ENCODE measurements at regions not wholly inside any gene's neighbourhood (a gene's known extent, or its start where the extent isn't known, plus 50 kb on each side); places are given as distances from the start of the nearest gene placed in this dataset.

DNA sequence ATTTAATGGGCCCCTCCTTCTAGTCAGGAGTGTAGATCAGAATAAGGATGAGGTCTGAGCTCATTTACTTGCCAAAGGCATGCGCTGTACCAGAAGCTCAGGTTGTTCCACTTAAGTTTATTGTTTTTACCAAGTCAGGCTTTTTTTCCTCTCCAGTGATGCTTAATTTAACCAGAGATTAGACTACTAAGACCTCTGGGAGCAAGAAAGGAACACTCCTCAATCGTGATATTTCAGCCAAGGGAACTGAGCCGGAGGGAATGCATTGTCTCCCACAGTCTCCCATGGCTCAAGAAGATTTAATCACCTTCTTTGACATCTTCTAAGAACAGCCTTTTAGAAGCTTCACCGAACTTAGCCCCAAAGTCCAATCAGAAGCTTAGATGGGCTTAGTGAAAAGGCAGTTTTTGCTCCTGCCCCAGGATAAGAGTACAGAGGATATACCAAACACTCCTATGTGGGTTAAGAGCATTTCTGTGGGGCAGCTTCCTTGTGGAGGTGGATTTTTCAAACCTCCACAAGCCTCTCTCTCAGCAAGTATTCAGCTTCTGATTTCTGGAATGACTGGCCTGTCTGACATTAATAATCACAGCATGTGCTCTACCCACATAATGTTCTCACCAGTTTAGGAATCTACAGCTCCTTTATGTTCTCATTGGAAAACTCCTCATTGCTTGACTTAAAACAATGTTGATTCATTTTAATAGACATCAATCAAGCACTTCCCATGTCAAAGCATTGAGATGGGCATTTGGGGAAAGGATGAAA lies 322.7 kb downstream of the SUCLA2 start:
- TF ChIP-seq ZFX (IDR thresholded peaks at IDR 0.05; ENCODE audit: borderline replicate concordance) = no peak
- TF ChIP-seq, protein P1, sequence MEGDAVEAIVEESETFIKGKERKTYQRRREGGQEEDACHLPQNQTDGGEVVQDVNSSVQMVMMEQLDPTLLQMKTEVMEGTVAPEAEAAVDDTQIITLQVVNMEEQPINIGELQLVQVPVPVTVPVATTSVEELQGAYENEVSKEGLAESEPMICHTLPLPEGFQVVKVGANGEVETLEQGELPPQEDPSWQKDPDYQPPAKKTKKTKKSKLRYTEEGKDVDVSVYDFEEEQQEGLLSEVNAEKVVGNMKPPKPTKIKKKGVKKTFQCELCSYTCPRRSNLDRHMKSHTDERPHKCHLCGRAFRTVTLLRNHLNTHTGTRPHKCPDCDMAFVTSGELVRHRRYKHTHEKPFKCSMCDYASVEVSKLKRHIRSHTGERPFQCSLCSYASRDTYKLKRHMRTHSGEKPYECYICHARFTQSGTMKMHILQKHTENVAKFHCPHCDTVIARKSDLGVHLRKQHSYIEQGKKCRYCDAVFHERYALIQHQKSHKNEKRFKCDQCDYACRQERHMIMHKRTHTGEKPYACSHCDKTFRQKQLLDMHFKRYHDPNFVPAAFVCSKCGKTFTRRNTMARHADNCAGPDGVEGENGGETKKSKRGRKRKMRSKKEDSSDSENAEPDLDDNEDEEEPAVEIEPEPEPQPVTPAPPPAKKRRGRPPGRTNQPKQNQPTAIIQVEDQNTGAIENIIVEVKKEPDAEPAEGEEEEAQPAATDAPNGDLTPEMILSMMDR (IDR thresholded peaks at IDR 0.05) = no peak
- H3K27ac ChIP-seq = no peak overlapping the region

- TF ChIP-seq ZFX (IDR thresholded peaks at IDR 0.05; ENCODE audit: borderline replicate concordance) = no peak
- TF ChIP-seq, protein P1 (IDR thresholded peaks at IDR 0.05) = no peak
Observed at GRCh38 chr13:47675871-47676270, 325.2 kb downstream of the SUCLA2 start.

DNA sequence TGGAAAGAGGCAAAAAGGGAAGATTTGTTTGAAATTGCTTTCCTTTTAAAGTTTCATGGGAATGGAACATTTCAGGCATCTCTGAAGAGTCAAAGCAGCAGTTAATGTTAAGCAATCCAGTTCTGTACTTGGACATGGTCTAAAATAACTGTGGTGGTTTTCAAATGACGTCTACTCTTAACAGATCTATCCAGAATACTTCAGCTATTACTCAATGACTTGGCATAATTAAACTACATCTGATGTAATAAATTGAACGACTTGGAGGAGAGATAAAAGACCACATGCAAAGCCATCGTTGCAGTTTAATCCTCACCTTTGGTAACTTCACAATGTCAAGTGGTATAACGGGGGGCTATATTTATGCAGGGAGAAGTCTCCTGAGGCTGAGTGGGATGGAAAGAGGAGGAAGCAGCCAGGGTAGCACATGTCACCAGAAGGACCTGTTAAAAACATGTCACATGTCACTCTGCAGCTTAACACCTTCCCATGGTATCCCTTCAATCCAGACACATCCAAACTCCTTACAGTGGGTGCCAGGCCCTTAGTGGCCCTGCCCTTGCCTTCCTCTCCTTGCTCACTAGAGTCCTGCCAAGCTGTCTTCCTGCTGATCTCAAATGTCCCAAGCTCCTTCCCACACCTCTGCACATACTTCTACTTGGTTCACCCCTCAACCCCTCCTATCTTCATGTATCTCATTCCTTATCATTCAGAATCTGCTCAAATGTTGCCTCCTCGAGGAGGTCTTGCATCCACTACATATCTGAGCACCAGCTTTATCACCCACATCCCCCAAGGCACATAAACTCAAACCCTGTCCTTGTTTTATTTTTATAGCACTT lies 327.8 kb downstream of the SUCLA2 start:
- TF ChIP-seq, protein P1 (IDR thresholded peaks at IDR 0.05) = no peak
- TF ChIP-seq ZFX (IDR thresholded peaks at IDR 0.05; ENCODE audit: borderline replicate concordance) = no peak
- no peak overlapping the region for H3K27ac ChIP-seq

More at GRCh38 chr13:47675871-47676270, 325.2 kb downstream of the SUCLA2 start:
- H3K27ac ChIP-seq = no peak overlapping the region

GRCh38 chr13:47672245-47673008 lies 328.6 kb downstream of the SUCLA2 start:
- H3K27ac ChIP-seq = no peak overlapping the region
- no peak for TF ChIP-seq ZFX (IDR thresholded peaks at IDR 0.05; ENCODE audit: borderline replicate concordance)
- TF ChIP-seq, protein P1 (IDR thresholded peaks at IDR 0.05) = no peak

GRCh38 chr13:47671776-47672175 lies 329.3 kb downstream of the SUCLA2 start:
- no peak overlapping the region for H3K27ac ChIP-seq
- TF ChIP-seq, protein P1 (IDR thresholded peaks at IDR 0.05) = no peak
- no peak for TF ChIP-seq ZFX (IDR thresholded peaks at IDR 0.05; ENCODE audit: borderline replicate concordance)

GRCh38 chr13:47665043-47665442 lies 336.0 kb downstream of the SUCLA2 start:
- no peak for TF ChIP-seq ZFX (IDR thresholded peaks at IDR 0.05; ENCODE audit: borderline replicate concordance)
- TF ChIP-seq, protein P1 (IDR thresholded peaks at IDR 0.05) = no peak
- H3K27ac ChIP-seq = no peak overlapping the region

All from 22Rv1 (cell line).